ENCODE measurements at regions not wholly inside any gene's neighbourhood (a gene's known extent, or its start where the extent isn't known, plus 50 kb on each side); places are given as distances from the start of the nearest gene placed in this dataset.

DNA sequence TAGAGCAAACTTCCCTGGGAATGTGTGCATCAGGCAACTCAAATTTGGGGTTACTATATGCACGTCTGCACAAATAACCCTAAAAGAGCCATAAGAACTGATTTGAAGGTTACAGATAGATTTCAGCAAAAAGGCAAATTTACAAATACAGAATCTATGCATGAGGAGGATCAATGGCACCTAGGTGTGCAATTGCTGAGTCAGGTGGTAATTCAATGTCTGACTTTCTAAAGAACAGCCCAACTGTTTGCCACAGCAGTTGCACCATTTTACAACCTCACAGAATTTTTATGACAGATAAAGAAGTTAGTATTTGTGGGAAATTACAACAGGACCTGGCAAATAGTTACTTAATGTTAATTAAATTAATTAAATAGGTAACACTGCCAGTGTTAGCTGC is 405.5 kb downstream of the TMEM114 start:
- no TSS peak for BruUV-seq (replicated peaks)
- ChIA-PET POLR2A (no interaction called here), CTCF (no interaction called here), RAD21 (ENCODE audit: low non-redundant PET in 1 of 2, low total read pairs in 2 of 2, uncharacterized antibody in 2 of 2, unreplicated experiment in 2 of 2) (no interaction called here)
- TF ChIP-seq SP1 (IDR thresholded peaks at IDR 0.05; ENCODE audit: low read depth) = no peak
- no peak for TF ChIP-seq EZH2 (IDR thresholded peaks at IDR 0.05)
- TF ChIP-seq ZNF274 (IDR thresholded peaks at IDR 0.05; ENCODE audit: low read depth, low read length) = no peak
- Histone ChIP-seq H2AFZ (ENCODE audit: low read depth, low read length, poor library complexity, severe bottlenecking) (no peak overlapping the region), H3K27ac (ENCODE audit: low read depth, low read length) (no peak overlapping the region), H3K9me2 (ENCODE audit: insufficient read depth) (no peaks in the 10 kb centered on the region), H4K20me1 (ENCODE audit: insufficient read depth) (no peaks in the 10 kb centered on the region), H3K4me2 (ENCODE audit: low read length) (no peak overlapping the region), H3K36me3 (ENCODE audit: control insufficient read depth in 1 of 2, insufficient read depth in 2 of 2, low read length in 2 of 2) (no peaks in the 10 kb centered on the region), H3K9ac (ENCODE audit: low read length) (no peak overlapping the region), H3K4me3 (replicated peaks in 1 of 2; ENCODE audit: low read depth in 1 of 2, low read length in 2 of 2) (no peak overlapping the region), H3K4me1 (ENCODE audit: control insufficient read depth in 1 of 2, insufficient read depth in 2 of 2, low read length in 2 of 2) (no peaks in the 10 kb centered on the region), H3K9me3 (ENCODE audit: control insufficient read depth in 1 of 2, insufficient read depth in 1 of 2, low read depth in 1 of 2, low read length in 2 of 2) (no peaks in the 10 kb centered on the region; a peak in 2 of 4 replicates), H3K27me3 (ENCODE audit: insufficient read depth, low read length) (no peaks in the 10 kb centered on the region), H3K79me2 (ENCODE audit: insufficient read depth, low read length) (no peaks in the 10 kb centered on the region)
- DNase-seq (ENCODE audit: low read depth, low spot score) (no peak), ATAC-seq (no peak)
- intact Hi-C loops (cut with micrococcal nuclease) = no loop called here

DNA sequence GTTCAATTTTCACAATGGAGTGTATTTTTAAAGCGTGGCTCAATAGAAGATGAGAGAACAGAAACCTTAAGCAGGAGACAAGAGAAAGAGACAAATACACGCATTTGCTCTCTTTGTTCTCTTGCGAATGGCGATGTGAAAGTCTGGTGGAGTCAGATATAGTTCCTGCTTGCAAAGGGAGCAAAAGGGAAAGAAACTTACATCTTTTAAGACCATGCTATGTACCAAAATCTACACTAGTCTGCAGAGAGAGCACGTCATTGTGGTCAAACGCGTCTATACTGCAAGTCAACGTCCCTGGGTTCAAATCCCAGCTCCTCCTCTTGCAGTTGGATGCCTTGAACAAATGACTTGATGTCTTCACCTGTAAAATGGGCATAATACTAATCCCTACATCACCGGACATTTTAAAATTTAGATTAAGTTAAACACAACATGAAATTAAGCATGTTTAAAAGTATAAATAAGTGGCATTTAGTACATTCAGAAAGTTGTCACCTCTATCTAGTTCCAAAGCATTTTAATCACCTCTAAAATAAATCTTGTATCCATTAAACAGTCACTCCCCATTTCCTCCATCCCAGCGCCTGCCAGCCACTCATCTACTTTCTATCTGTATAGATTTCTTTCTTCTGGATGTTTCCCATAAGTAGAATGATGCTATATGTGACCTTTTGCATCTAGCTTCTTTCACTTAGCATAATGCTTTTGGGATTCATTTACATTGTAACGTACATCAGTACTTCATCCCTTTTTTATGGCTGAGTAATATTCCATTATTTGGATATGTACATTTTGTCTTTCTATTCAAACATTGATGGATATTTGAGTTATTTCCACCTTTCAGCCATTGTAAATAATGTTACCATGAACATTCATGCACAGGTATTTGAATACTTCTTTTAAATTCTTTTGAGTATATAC is 406.9 kb downstream of the TMEM114 start:
- no TSS peak for BruUV-seq (replicated peaks)
- H3K36me3 ChIP-seq (ENCODE audit: control insufficient read depth in 1 of 2, insufficient read depth in 2 of 2, low read length in 2 of 2) = no peaks in the 10 kb centered on the region
- no peaks in the 10 kb centered on the region for H3K79me2 ChIP-seq (ENCODE audit: insufficient read depth, low read length)
- no peak overlapping the region for H2AFZ ChIP-seq (ENCODE audit: low read depth, low read length, poor library complexity, severe bottlenecking)
- no peaks in the 10 kb centered on the region for H3K4me1 ChIP-seq (ENCODE audit: control insufficient read depth in 1 of 2, insufficient read depth in 2 of 2, low read length in 2 of 2)
- H3K9ac ChIP-seq (ENCODE audit: low read length) = no peak overlapping the region
- no peaks in the 10 kb centered on the region for H3K27me3 ChIP-seq (ENCODE audit: insufficient read depth, low read length)
- no peak overlapping the region for H3K4me3 ChIP-seq (replicated peaks in 1 of 2; ENCODE audit: low read depth in 1 of 2, low read length in 2 of 2)
- intact Hi-C loops (cut with micrococcal nuclease) = no loop called here
- no peak for DNase-seq (ENCODE audit: low read depth, low spot score)
- ChIA-PET CTCF (no interaction called here), POLR2A (no interaction called here), RAD21 (ENCODE audit: low non-redundant PET in 1 of 2, low total read pairs in 2 of 2, uncharacterized antibody in 2 of 2, unreplicated experiment in 2 of 2) (no interaction called here)
- no peaks in the 10 kb centered on the region; a peak in 2 of 4 replicates for H3K9me3 ChIP-seq (ENCODE audit: control insufficient read depth in 1 of 2, insufficient read depth in 1 of 2, low read depth in 1 of 2, low read length in 2 of 2)
- no peaks in the 10 kb centered on the region for H4K20me1 ChIP-seq (ENCODE audit: insufficient read depth)
- no peak overlapping the region for H3K27ac ChIP-seq (ENCODE audit: low read depth, low read length)
- no peaks in the 10 kb centered on the region for H3K9me2 ChIP-seq (ENCODE audit: insufficient read depth)
- ATAC-seq = no peak
- H3K4me2 ChIP-seq (ENCODE audit: low read length) = no peak overlapping the region
- TF ChIP-seq, protein P1, sequence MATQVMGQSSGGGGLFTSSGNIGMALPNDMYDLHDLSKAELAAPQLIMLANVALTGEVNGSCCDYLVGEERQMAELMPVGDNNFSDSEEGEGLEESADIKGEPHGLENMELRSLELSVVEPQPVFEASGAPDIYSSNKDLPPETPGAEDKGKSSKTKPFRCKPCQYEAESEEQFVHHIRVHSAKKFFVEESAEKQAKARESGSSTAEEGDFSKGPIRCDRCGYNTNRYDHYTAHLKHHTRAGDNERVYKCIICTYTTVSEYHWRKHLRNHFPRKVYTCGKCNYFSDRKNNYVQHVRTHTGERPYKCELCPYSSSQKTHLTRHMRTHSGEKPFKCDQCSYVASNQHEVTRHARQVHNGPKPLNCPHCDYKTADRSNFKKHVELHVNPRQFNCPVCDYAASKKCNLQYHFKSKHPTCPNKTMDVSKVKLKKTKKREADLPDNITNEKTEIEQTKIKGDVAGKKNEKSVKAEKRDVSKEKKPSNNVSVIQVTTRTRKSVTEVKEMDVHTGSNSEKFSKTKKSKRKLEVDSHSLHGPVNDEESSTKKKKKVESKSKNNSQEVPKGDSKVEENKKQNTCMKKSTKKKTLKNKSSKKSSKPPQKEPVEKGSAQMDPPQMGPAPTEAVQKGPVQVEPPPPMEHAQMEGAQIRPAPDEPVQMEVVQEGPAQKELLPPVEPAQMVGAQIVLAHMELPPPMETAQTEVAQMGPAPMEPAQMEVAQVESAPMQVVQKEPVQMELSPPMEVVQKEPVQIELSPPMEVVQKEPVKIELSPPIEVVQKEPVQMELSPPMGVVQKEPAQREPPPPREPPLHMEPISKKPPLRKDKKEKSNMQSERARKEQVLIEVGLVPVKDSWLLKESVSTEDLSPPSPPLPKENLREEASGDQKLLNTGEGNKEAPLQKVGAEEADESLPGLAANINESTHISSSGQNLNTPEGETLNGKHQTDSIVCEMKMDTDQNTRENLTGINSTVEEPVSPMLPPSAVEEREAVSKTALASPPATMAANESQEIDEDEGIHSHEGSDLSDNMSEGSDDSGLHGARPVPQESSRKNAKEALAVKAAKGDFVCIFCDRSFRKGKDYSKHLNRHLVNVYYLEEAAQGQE (IDR thresholded peaks at IDR 0.05; ENCODE audit: low read depth) = no peak
- TF ChIP-seq POLR2A (IDR thresholded peaks at IDR 0.05; ENCODE audit: borderline replicate concordance, extremely low read depth, insufficient read depth, insufficient read length) (no peak), SP1 (IDR thresholded peaks at IDR 0.05; ENCODE audit: low read depth) (no peak), ZFX (IDR thresholded peaks at IDR 0.05) (no peak), ZNF274 (IDR thresholded peaks at IDR 0.05; ENCODE audit: low read depth, low read length) (no peak), SRF (IDR thresholded peaks at IDR 0.05; ENCODE audit: low read depth) (no peak), ELF1 (IDR thresholded peaks at IDR 0.05; ENCODE audit: borderline replicate concordance, low read depth) (no peak), CEBPB (IDR thresholded peaks at IDR 0.05; ENCODE audit: low read depth) (no peak)
- TF ChIP-seq, protein P2, sequence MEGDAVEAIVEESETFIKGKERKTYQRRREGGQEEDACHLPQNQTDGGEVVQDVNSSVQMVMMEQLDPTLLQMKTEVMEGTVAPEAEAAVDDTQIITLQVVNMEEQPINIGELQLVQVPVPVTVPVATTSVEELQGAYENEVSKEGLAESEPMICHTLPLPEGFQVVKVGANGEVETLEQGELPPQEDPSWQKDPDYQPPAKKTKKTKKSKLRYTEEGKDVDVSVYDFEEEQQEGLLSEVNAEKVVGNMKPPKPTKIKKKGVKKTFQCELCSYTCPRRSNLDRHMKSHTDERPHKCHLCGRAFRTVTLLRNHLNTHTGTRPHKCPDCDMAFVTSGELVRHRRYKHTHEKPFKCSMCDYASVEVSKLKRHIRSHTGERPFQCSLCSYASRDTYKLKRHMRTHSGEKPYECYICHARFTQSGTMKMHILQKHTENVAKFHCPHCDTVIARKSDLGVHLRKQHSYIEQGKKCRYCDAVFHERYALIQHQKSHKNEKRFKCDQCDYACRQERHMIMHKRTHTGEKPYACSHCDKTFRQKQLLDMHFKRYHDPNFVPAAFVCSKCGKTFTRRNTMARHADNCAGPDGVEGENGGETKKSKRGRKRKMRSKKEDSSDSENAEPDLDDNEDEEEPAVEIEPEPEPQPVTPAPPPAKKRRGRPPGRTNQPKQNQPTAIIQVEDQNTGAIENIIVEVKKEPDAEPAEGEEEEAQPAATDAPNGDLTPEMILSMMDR (IDR thresholded peaks at IDR 0.05 in 2 of 3, conservative IDR thresholded peaks at IDR 0.05 in 1 of 3; ENCODE audit: borderline replicate concordance in 1 of 3, insufficient read depth in 1 of 3, low read depth in 2 of 3, low read length in 2 of 3) = no peak
- TF ChIP-seq, protein P3, sequence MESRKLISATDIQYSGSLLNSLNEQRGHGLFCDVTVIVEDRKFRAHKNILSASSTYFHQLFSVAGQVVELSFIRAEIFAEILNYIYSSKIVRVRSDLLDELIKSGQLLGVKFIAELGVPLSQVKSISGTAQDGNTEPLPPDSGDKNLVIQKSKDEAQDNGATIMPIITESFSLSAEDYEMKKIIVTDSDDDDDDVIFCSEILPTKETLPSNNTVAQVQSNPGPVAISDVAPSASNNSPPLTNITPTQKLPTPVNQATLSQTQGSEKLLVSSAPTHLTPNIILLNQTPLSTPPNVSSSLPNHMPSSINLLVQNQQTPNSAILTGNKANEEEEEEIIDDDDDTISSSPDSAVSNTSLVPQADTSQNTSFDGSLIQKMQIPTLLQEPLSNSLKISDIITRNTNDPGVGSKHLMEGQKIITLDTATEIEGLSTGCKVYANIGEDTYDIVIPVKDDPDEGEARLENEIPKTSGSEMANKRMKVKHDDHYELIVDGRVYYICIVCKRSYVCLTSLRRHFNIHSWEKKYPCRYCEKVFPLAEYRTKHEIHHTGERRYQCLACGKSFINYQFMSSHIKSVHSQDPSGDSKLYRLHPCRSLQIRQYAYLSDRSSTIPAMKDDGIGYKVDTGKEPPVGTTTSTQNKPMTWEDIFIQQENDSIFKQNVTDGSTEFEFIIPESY (IDR thresholded peaks at IDR 0.05; ENCODE audit: extremely low read depth, insufficient replicate concordance, low read length) = no peak

Data from HCT116 (cell line).